ENCODE measurements at regions not wholly inside any gene's neighbourhood (a gene's known extent, or its start where the extent isn't known, plus 50 kb on each side); places are given as distances from the start of the nearest gene placed in this dataset.

- DNase-seq (ENCODE audit: low spot score), result no peak
- ATAC-seq, result no peak
- intact Hi-C loops (cut with DNase I), result no loop called here
Measured at GRCh38 chr4:126686491-126686890, 946.3 kb upstream of the INTU start.

DNA sequence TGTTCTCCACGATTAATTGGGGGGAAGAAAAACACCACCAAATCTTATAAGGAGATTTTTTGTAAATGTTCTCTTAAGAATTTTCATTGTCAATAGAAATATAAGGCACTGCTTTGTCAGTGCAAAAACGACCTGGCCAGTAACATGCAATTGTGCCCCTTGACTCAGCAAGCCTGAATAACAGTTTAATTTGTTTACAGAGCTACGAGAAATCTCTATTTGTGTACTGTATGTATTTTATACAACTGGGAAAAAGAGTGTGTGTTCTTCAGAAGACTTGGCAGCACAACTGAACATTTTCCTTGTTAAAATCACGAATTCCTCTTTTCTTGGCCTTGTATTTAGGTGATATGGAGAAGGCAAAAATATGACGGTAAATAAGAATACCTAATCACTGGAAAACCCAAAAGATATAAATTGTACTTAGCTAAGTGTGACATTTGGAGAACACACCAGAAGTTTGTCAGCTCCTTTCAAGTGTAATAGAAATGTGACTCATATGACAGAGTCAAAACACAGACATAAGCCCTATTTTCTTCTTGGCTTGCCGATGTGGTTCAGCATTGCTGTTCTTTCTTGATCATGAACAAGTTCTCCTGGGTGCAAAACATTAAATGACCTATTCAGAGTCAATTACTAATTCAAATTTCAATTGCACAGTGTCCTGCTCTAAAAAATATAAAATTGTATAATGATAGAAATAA, 945.0 kb upstream of the INTU start:
- intact Hi-C loops (cut with DNase I), result no loop called here
- ATAC-seq (no peak), DNase-seq (ENCODE audit: low spot score) (no peak)

DNA sequence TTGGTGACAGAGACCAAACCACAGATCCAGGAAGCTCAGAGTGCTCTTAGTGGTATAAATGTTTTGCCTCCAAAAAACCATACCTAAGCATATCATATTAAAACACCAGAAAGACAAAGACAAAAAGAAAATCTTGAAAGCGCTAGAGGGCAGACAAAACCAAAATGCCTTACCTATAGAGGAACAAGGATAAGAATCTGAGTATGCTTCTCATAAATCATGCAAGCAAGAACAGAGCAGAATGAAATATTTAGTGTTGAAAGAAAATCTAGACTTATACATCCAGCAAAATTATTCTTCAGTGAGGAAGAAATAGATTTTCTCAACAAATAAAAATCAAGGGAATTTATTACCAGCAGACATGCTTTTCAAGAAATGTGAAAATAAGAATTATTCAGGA, 941.0 kb upstream of the INTU start:
- intact Hi-C loops (cut with DNase I), result no loop called here
- DNase-seq (ENCODE audit: low spot score), result no peak
- ATAC-seq, result no peak

DNA sequence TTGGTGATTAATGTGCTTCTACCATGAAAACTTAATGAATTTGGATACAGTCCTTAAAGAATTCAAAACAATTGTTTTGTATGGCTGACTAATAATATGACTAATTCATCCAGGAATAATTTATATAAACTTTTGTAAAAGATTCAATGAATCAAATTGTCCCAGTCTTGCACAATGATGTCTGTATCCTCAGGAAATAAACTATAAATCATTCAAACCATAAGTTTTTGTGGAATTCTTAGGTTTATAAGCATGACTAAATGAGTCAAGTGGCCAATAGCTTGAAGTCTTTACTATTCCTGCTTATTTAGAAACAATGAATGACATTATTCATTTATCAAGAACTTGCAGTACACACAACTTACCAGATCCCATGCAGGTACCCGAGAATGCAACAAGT, 935.0 kb upstream of the INTU start:
- DNase-seq (ENCODE audit: low spot score), result no peak
- no peak for ATAC-seq
- intact Hi-C loops (cut with DNase I), result no loop called here

GRCh38 chr4:126698224-126698623, 934.5 kb upstream of the INTU start:
- no peak for ATAC-seq
- intact Hi-C loops (cut with DNase I), result no loop called here
- no peak for DNase-seq (ENCODE audit: low spot score)

- no peak for ATAC-seq
Measured at GRCh38 chr4:126701756-126702155, 931.0 kb upstream of the INTU start.

DNA sequence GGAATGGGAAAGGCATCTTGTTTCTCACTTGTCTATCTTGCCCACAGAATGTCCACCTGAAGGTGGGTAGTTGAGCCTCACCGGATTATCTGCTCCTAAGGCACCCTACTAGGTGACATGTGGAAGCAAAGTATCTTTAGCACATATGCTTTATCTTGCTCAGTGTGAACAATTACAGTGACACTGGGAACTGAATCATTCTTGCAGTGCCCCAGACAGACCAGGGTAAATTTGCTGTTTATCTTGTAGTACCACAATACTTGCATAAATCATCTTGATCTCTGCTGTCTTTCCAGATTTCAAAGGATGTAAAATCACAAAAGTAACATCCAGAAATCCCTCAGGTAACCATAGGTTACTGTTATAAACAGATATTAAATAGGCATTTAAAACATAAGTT, 930.0 kb upstream of the INTU start:
- intact Hi-C loops (cut with DNase I), result no loop called here
- ATAC-seq, result no peak
- no peak for DNase-seq (ENCODE audit: low spot score)

More at GRCh38 chr4:126701756-126702155, 931.0 kb upstream of the INTU start:
- no peak for DNase-seq (ENCODE audit: low spot score)
- intact Hi-C loops (cut with DNase I), result no loop called here

GRCh38 chr4:126705266-126705665, 927.5 kb upstream of the INTU start:
- ATAC-seq, result no peak
- DNase-seq (ENCODE audit: low spot score), result no peak
- intact Hi-C loops (cut with DNase I), result no loop called here

- DNase-seq (ENCODE audit: low spot score) (no peak), ATAC-seq (no peak)
- intact Hi-C loops (cut with DNase I), result no loop called here
Measured at GRCh38 chr4:126708716-126709115, 924.0 kb upstream of the INTU start.

- intact Hi-C loops (cut with DNase I), result no loop called here
- DNase-seq (ENCODE audit: low spot score) (no peak), ATAC-seq (no peak)
Measured at GRCh38 chr4:126710935-126711334, 921.8 kb upstream of the INTU start.

DNA sequence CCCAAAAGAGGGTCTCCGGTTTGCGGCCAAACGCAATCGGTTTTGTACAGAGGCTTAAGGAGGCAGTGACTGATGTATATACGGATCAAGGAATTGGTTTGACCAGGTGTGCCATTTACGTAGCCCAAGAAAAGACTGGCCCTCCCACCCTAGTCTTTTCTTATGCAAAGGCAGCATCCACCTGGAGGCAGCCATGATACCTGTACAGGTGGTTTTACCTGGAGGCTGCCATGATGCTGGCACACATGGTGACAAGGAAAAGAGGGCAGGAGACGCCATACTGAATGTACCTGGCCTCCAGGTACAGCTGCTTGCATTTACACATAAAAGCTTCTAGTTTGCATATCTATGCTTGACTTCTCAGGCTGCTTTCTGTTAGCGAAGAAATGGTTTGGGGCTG, 917.7 kb upstream of the INTU start:
- intact Hi-C loops (cut with DNase I), result no loop called here
- ATAC-seq (no peak), DNase-seq (ENCODE audit: low spot score) (no peak)

GRCh38 chr4:126715681-126716080, 917.1 kb upstream of the INTU start:
- DNase-seq (ENCODE audit: low spot score) (no peak), ATAC-seq (no peak)
- intact Hi-C loops (cut with DNase I), result no loop called here

GRCh38 chr4:126718136-126718535, 914.6 kb upstream of the INTU start:
- no peak for DNase-seq (ENCODE audit: low spot score)
- no peak for ATAC-seq
- intact Hi-C loops (cut with DNase I), result no loop called here

DNA sequence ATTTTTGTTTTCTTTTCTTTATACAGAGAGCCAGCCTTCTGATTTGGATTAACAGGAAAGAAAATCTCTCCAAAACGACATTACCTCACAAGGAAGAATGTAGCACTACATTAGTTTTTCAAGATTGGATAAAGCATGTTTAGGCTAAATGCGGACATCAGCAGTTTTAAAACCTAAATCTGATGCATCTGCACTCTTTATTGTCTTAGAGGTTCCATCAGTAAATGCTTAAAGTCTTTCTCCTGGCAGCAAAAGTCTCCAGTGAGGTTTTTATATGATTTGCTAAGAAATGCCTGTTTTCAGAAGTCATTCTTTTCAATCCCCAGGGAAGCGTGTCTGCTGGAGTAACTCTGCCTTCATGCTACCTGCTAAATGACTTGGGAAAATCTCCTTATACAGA, 912.9 kb upstream of the INTU start:
- ATAC-seq, result no peak
- intact Hi-C loops (cut with DNase I), result no loop called here
- no peak for DNase-seq (ENCODE audit: low spot score)

GRCh38 chr4:126725906-126726305, 906.9 kb upstream of the INTU start:
- ATAC-seq (no peak), DNase-seq (ENCODE audit: low spot score) (no peak)
- intact Hi-C loops (cut with DNase I), result no loop called here

GRCh38 chr4:126727461-126727860, 905.3 kb upstream of the INTU start:
- no peak for ATAC-seq

DNA sequence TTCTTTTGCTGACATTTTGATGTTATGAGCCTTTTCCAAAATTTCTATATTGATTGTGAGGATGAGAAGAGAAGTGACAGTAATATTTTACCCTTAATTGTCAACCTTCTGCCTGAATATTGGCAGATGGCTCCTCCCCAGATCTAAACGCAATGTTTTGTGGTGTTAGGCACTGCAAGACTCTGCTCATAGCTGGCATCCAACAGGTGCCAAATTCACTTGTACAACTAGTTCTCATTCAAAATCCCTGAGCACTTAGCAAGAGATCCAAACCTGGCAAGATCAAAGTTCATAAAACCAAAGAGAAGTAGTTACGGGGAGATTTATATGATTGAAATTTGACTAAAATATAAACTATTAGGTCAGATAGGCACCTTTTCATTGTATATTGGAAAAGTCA, 901.7 kb upstream of the INTU start:
- intact Hi-C loops (cut with DNase I), result no loop called here
- DNase-seq (ENCODE audit: low spot score) (no peak), ATAC-seq (no peak)

More at GRCh38 chr4:126727461-126727860, 905.3 kb upstream of the INTU start:
- intact Hi-C loops (cut with DNase I), result no loop called here
- no peak for DNase-seq (ENCODE audit: low spot score)

DNA sequence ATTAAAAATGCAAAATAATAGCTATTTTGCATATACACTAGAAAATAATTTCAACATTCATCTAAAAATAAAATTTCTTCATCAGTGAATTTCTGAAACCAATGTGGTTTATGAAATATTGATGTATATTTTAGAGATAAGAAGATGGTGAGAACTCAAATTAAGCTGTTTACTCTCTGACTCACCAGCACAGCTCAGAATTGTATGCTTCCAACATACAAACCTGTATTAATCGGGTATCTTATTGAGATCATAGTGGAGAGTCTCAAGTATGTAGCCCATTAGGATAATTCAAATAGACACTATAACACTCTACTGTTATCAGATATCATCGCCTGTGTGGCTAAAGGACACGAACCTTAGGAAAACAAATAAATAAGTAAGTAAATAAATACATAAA, 899.5 kb upstream of the INTU start:
- DNase-seq (ENCODE audit: low spot score) (no peak), ATAC-seq (no peak)
- intact Hi-C loops (cut with DNase I), result no loop called here

DNA sequence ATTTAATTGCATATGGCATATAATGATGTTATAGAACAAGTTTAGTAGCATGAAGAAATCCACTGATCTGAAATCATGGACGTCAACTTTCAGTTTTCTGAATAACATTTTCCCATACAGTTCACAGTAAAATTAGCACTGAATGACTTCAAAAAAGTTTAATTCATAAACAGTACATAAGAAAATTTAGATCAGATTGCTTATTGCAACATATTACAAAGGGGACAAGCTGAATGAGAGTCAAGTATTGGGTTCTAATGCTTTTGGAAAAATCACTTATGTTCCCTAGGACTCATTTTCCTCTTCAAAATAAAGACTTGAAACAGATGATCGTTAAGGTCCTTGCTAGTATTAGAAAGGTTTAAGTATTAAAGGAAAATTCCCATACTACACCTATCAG, 898.3 kb upstream of the INTU start:
- intact Hi-C loops (cut with DNase I), result no loop called here
- no peak for ATAC-seq
- no peak for DNase-seq (ENCODE audit: low spot score)

DNA sequence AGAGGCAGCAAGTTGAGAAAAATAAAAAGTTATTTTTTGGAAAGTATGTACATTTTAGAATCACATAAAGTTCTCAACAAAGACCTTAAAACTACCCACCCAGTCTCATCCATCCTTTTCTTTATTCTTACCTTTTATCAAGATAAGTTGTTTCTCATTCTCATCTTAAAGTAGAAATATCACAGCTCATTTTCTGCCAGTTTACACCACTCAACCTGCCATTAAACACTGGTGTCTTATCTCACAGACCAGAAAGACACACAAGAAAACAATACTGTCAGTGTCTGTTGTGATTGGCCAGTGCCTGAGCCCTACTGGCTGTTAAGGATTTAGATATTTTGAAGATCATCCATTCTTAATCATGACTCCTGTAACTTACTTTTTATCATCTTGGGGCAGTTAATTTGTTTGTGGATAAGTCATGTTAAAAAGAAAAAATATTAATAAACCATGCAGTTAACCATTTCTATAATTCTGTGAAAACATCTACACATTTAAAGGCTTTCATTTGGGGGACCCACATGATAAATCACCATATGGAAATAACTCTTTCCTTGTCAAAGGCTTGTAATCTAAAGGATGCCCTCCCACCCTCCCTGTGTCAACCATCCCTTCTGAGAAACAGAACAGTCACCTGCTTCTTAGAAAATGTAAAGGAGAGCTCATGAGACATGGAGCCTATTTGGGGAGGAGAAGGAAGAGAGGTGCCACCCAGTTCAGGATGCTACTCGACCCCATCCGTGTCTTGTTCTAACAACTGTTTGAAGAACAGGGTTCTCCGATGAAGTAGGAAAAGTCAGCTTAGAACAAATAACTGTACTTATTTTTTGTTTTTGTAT, 897.2 kb upstream of the INTU start:
- DNase-seq (ENCODE audit: low spot score) (no peak), ATAC-seq (no peak)
- intact Hi-C loops (cut with DNase I), result no loop called here

GRCh38 chr4:126736133-126736518, 896.6 kb upstream of the INTU start:
- no peak for DNase-seq (ENCODE audit: low spot score)
- intact Hi-C loops (cut with DNase I), result no loop called here
- no peak for ATAC-seq

Data from sciatic nerve (tissue), 2 donors.